ENCODE measurements at regions not wholly inside any gene's neighbourhood (a gene's known extent, or its start where the extent isn't known, plus 50 kb on each side); places are given as distances from the start of the nearest gene placed in this dataset.

DNA sequence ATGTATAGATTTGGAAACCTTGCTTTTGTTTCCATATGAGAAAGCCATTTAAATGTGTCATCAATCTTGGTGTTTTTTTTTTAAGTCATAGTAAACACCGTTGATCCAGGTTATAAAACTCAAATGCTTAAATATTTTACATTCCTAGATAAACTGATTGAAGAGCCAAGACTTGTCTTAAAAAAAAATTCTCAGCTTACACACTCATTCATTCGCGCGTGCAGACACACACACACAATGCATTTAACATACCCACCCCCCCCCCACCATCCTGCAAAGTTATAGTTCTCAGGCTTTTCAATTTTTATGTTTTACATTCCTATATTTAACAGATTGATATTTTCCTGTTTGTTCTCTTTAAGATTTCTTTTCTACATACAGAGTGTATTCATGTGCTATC lies 536.4 kb downstream of the PRKD1 start:
- no peak overlapping the region for H2BK20ac ChIP-seq (ENCODE audit: low read length)
- no peaks in the 10 kb centered on the region for H3K79me1 ChIP-seq (ENCODE audit: low read depth, low read length)
- no peak overlapping the region for H2BK12ac ChIP-seq (ENCODE audit: low read depth, low read length)
- no peaks in the 10 kb centered on the region for H3K36me3 ChIP-seq (ENCODE audit: control insufficient read depth in 2 of 4, insufficient read depth in 4 of 4, low read length in 3 of 4)
- H3K18ac ChIP-seq (ENCODE audit: extremely low read depth, low read length), result no peak overlapping the region
- DNase-seq (ENCODE audit: low read depth in 1 of 2, low spot score in 2 of 2), result no peak
- peaks cover 0 to 2% of the 10 kb centered on the region in 2 experiments for H4K20me1 ChIP-seq (replicated peaks in 1 of 2; ENCODE audit: control insufficient read depth in 1 of 2, insufficient read depth in 2 of 2, low read length in 2 of 2)
- ChIA-PET CTCF (ENCODE audit: partially characterized antibody) (no interaction called here), POLR2A (ENCODE audit: partially characterized antibody) (no interaction called here)
- H3K4me3 ChIP-seq (ENCODE audit: extremely low read depth in 1 of 4, insufficient read depth in 2 of 4, low read depth in 3 of 4, low read length in 4 of 4), result no peak overlapping the region
- FAIRE-seq, result no peak
- H4K8ac ChIP-seq (ENCODE audit: extremely low read depth, insufficient read depth, low read length), result no peak overlapping the region
- H3K4me1 ChIP-seq (replicated peaks in 1 of 4; ENCODE audit: control insufficient read depth in 3 of 4, insufficient read depth in 4 of 4, low read length in 3 of 4), result peaks cover 0 to 3% (median 0%) of the 10 kb centered on the region in 4 experiments; a peak in 1 of 7 replicates
- no peak overlapping the region for H2AFZ ChIP-seq (ENCODE audit: low read length)
- H2AK5ac ChIP-seq (ENCODE audit: low read depth, low read length), result no peak overlapping the region
- H4K91ac ChIP-seq (replicated peaks; ENCODE audit: insufficient read length, low read length), result no peak overlapping the region
- WGBS, 2 experiments (ENCODE audit: extremely low coverage in 1 of 2, insufficient coverage in 1 of 2, insufficient read length in 1 of 2, insufficient replicate concordance in 2 of 2, low coverage in 1 of 2, low lambda C conversion rate in 2 of 2, missing lambda C conversion rate in 1 of 2), result 95% methylated on average over 4 of the region's 4 CpGs; no CpG with 5 or more reads in 1 of the 2 experiments
- no peak overlapping the region for H3K4me2 ChIP-seq (ENCODE audit: insufficient read depth in 1 of 2, low read depth in 2 of 2, low read length in 2 of 2)
- H3K14ac ChIP-seq (ENCODE audit: insufficient read length), result no peak overlapping the region
- no peak for TF ChIP-seq HDAC2 (IDR thresholded peaks at IDR 0.05; ENCODE audit: borderline replicate concordance in 1 of 2, low read depth in 2 of 2, low read length in 2 of 2)
- TF ChIP-seq, protein P1, sequence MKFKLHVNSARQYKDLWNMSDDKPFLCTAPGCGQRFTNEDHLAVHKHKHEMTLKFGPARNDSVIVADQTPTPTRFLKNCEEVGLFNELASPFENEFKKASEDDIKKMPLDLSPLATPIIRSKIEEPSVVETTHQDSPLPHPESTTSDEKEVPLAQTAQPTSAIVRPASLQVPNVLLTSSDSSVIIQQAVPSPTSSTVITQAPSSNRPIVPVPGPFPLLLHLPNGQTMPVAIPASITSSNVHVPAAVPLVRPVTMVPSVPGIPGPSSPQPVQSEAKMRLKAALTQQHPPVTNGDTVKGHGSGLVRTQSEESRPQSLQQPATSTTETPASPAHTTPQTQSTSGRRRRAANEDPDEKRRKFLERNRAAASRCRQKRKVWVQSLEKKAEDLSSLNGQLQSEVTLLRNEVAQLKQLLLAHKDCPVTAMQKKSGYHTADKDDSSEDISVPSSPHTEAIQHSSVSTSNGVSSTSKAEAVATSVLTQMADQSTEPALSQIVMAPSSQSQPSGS (IDR thresholded peaks at IDR 0.05; ENCODE audit: low read length), result no peak
- no peak for TF ChIP-seq KDM1A (IDR thresholded peaks at IDR 0.05; ENCODE audit: borderline replicate concordance, low read length)
- TF ChIP-seq NANOG (IDR thresholded peaks at IDR 0.05; ENCODE audit: insufficient read depth, low read depth, low read length, poor library complexity, severe bottlenecking), result no peak
- H3K27ac ChIP-seq (ENCODE audit: low read depth, low read length), result no peak overlapping the region
- no peak overlapping the region for H3K4ac ChIP-seq (replicated peaks; ENCODE audit: insufficient read length, low read depth, low read length)
- H3K79me2 ChIP-seq (ENCODE audit: control insufficient read depth in 1 of 2, insufficient read depth in 2 of 2, low read length in 2 of 2), result no peaks in the 10 kb centered on the region
- no peak overlapping the region for H3K9ac ChIP-seq (replicated peaks in 1 of 4; ENCODE audit: extremely low read depth in 1 of 4, low read depth in 3 of 4, low read length in 3 of 4)
- no peak overlapping the region for H3K23ac ChIP-seq (ENCODE audit: insufficient read length)
- no peaks in the 10 kb centered on the region for H3K23me2 ChIP-seq (ENCODE audit: low read depth, low read length)
- no peak overlapping the region for H2BK15ac ChIP-seq (ENCODE audit: low read length)
- no peak overlapping the region for H4K5ac ChIP-seq (ENCODE audit: insufficient read length, low read depth, low read length)
- no peak overlapping the region for H2BK5ac ChIP-seq (ENCODE audit: low read depth, low read length)
- no peak overlapping the region for H2BK120ac ChIP-seq (replicated peaks; ENCODE audit: low read depth, low read length)
- H3K9me3 ChIP-seq (ENCODE audit: insufficient read depth in 2 of 2, low read depth in 1 of 2, low read length in 1 of 2), result no peaks in the 10 kb centered on the region
- H3K27me3 ChIP-seq (replicated peaks in 1 of 4; ENCODE audit: control insufficient read depth in 3 of 4, extremely low read depth in 1 of 4, insufficient read depth in 3 of 4, low read length in 3 of 4), result no peaks in the 10 kb centered on the region
- no peak overlapping the region for H3K56ac ChIP-seq (replicated peaks; ENCODE audit: insufficient read length, low read depth, low read length)
